Upper lobe of left lung (tissue), 4 donors: ENCODE measurements at regions not wholly inside any gene's neighbourhood (a gene's known extent, or its start where the extent isn't known, plus 50 kb on each side); places are given as distances from the start of the nearest gene placed in this dataset.

ENCODE experiments used
- EP300 ChIP-seq, 4 donors: sonication (generic); formaldehyde crosslinking; IDR thresholded peaks; one replicate each; pipeline ENCODE4 v1.5.1; 2017; ENCODE audit warnings: antibody characterized with exemption in 4 of 4, control low read depth in 2 of 4
- POLR2A ChIP-seq, 4 donors: fragments of 450-650 bp; IDR thresholded peaks; one replicate each; pipeline ENCODE4 v1.5.1; 2016 to 2017; ENCODE audit warnings: antibody characterized with exemption in 4 of 4, mild to moderate bottlenecking in 2 of 4
- POLR2AphosphoS5 ChIP-seq, 2 donors: sonication (generic); formaldehyde crosslinking; IDR thresholded peaks; one replicate each; pipeline ENCODE4 v1.5.1; 2017; ENCODE audit warnings: antibody characterized with exemption in 2 of 2
- TF ChIP-seq, protein P1 (sequence below), 6 experiments: fragments of 450-650 bp in 4 of 6; fragments of 200-600 bp in 2 of 6; sonication (generic) in 2 of 6; IDR thresholded peaks; one replicate each; pipeline ENCODE4 v1.5.1; 2016 to 2019; ENCODE audit warnings: antibody characterized with exemption in 6 of 6

DNA sequence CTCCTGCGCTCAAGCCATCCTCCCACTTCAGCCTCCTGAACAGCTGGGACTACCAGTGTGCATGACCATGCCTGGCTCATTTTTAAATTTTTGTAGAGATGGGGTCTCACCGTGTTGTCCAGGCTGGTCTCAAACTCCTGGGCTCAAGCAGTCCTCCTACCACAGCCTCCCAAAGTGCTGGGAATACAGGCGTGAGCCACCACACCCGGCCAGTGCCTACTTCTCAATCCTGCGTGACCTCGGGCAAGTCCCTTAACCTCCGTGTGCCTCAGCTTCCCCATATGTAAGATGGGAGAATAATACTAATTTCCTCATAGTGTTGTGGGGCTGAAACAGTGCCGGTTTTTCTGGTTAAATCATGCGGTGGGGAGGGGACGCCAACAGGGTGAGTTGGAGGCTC lies 143.5 kb upstream of the CIBAR2 start:
- TF ChIP-seq, protein P1, sequence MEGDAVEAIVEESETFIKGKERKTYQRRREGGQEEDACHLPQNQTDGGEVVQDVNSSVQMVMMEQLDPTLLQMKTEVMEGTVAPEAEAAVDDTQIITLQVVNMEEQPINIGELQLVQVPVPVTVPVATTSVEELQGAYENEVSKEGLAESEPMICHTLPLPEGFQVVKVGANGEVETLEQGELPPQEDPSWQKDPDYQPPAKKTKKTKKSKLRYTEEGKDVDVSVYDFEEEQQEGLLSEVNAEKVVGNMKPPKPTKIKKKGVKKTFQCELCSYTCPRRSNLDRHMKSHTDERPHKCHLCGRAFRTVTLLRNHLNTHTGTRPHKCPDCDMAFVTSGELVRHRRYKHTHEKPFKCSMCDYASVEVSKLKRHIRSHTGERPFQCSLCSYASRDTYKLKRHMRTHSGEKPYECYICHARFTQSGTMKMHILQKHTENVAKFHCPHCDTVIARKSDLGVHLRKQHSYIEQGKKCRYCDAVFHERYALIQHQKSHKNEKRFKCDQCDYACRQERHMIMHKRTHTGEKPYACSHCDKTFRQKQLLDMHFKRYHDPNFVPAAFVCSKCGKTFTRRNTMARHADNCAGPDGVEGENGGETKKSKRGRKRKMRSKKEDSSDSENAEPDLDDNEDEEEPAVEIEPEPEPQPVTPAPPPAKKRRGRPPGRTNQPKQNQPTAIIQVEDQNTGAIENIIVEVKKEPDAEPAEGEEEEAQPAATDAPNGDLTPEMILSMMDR (IDR thresholded peaks at IDR 0.05): no peak
- TF ChIP-seq POLR2AphosphoS5 (IDR thresholded peaks at IDR 0.05) (no peak), EP300 (IDR thresholded peaks at IDR 0.05) (no peak), POLR2A (IDR thresholded peaks at IDR 0.05) (no peak)
